Thyroid gland (tissue), 4 donors: ENCODE measurements at regions not wholly inside any gene's neighbourhood (a gene's known extent, or its start where the extent isn't known, plus 50 kb on each side); places are given as distances from the start of the nearest gene placed in this dataset.

Experiments used
- DNase-seq, 2 donors: peaks; one replicate each; pipeline ENCODE4 v3.0.0-alpha.2; 2019
- H3K27ac ChIP-seq, 3 donors: fragments of 200-600 bp; sonication (generic); 1 replicate in 2 of 3; 2 replicates in 1 of 3; pipeline ENCODE4 v1.5.1; 2016 to 2019; ENCODE audit warnings: mild to moderate bottlenecking in 1 of 3, moderate library complexity in 1 of 3
- H3K27me3 ChIP-seq: fragments of 200-600 bp; sonication (generic); one replicate; pipeline ENCODE4 v1.5.1; 2019
- H3K36me3 ChIP-seq, 2 donors: fragments of 200-600 bp; sonication (generic); one replicate each; pipeline ENCODE4 v1.5.1; 2016 to 2019
- H3K4me1 ChIP-seq, 2 donors: fragments of 200-600 bp; sonication (generic); one replicate each; pipeline ENCODE4 v1.5.1; 2017 to 2019
- H3K4me3 ChIP-seq, 3 donors: fragments of 200-600 bp; sonication (generic); replicated peaks in 1 of 3; 1 replicate in 2 of 3; 2 replicates in 1 of 3; pipeline ENCODE4 v1.5.1; 2016; ENCODE audit warnings: mild to moderate bottlenecking in 1 of 3
- H3K9me3 ChIP-seq: fragments of 200-600 bp; sonication (generic); one replicate; pipeline ENCODE4 v1.5.1; 2017
- CTCF ChIP-seq, 6 experiments: fragments of 200-600 bp in 3 of 6; fragments of 450-650 bp in 3 of 6; sonication (generic) in 3 of 6; IDR thresholded peaks; one replicate each; pipeline ENCODE4 v1.5.1; 2016 to 2019; ENCODE audit warnings: antibody characterized with exemption in 6 of 6, mild to moderate bottlenecking in 2 of 6, inconsistent platforms in 1 of 6, moderate library complexity in 1 of 6
- POLR2A ChIP-seq, 2 donors: fragments of 450-650 bp; IDR thresholded peaks; one replicate each; pipeline ENCODE4 v1.6.1; 2017; ENCODE audit warnings: antibody characterized with exemption in 2 of 2, mild to moderate bottlenecking in 2 of 2, moderate library complexity in 1 of 2
- WGBS, 2 donors: methylation state at CpG; one replicate each; pipeline ENCODE4 v1.1.5; 2017; 5-methylcytosine and 5-hydroxymethylcytosine counted together
- intact Hi-C: fragments of 100-400 bp; cut with DNase I; formaldehyde crosslinking; loops from one replicate; pipeline ENCODE4 v1.15.1; 2023

- H3K27me3 ChIP-seq: no peaks in the 10 kb centered on the region
- TF ChIP-seq POLR2A (IDR thresholded peaks at IDR 0.05) (no peak), CTCF (IDR thresholded peaks at IDR 0.05) (no peak)
- intact Hi-C loops: no loop called here
- no peaks in the 10 kb centered on the region for H3K9me3 ChIP-seq
- no peak overlapping the region for H3K27ac ChIP-seq
- H3K36me3 ChIP-seq: no peaks in the 10 kb centered on the region
- no peak overlapping the region for H3K4me3 ChIP-seq
- H3K4me1 ChIP-seq: no peaks in the 10 kb centered on the region
- no peak for DNase-seq
Measured at GRCh38 chr4:35897808-35898207, 346.5 kb downstream of the ARAP2 start.

GRCh38 chr4:35900286-35901243 lies 343.7 kb downstream of the ARAP2 start:
- H3K27ac ChIP-seq: no peak overlapping the region
- no peak for DNase-seq
- intact Hi-C loops: loop anchor here (5.0 kb wide), 1 partner anchor 1168 kb away; no protein-coding TSS in a partner anchor
- H3K4me3 ChIP-seq: no peak overlapping the region
- WGBS, 2 donors: 77 to 87% methylated on average over 10 of the region's 10 CpGs
- H3K4me1 ChIP-seq: no peaks in the 10 kb centered on the region
- TF ChIP-seq CTCF (IDR thresholded peaks at IDR 0.05) (no peak), POLR2A (IDR thresholded peaks at IDR 0.05) (no peak)
- no peaks in the 10 kb centered on the region for H3K36me3 ChIP-seq
- H3K27me3 ChIP-seq: no peaks in the 10 kb centered on the region
- no peaks in the 10 kb centered on the region for H3K9me3 ChIP-seq

GRCh38 chr4:35912174-35912573 lies 332.1 kb downstream of the ARAP2 start:
- Histone ChIP-seq H3K9me3 (no peaks in the 10 kb centered on the region), H3K27me3 (no peaks in the 10 kb centered on the region), H3K4me3 (no peak overlapping the region), H3K4me1 (peaks cover 0 to 4% of the 10 kb centered on the region in 2 donors), H3K27ac (no peak overlapping the region), H3K36me3 (no peaks in the 10 kb centered on the region)
- DNase-seq: no peak
- 87 to 92% methylated on average over 2 of the region's 2 CpGs for WGBS, 2 donors
- TF ChIP-seq CTCF (IDR thresholded peaks at IDR 0.05) (no peak), POLR2A (IDR thresholded peaks at IDR 0.05) (no peak)
- intact Hi-C loops: no loop called here

- Histone ChIP-seq H3K4me1 (peaks cover 0 to 4% of the 10 kb centered on the region in 2 donors), H3K27ac (no peak overlapping the region), H3K4me3 (no peak overlapping the region), H3K27me3 (no peaks in the 10 kb centered on the region), H3K36me3 (no peaks in the 10 kb centered on the region), H3K9me3 (no peaks in the 10 kb centered on the region)
- WGBS, 2 donors: 89 to 92% methylated on average over 1 of the region's 1 CpG
- no peak for DNase-seq
- intact Hi-C loops: no loop called here
- TF ChIP-seq CTCF (IDR thresholded peaks at IDR 0.05) (no peak), POLR2A (IDR thresholded peaks at IDR 0.05) (no peak)
Measured at GRCh38 chr4:35918491-35918977, 325.8 kb downstream of the ARAP2 start.

GRCh38 chr4:35925806-35926205 lies 318.5 kb downstream of the ARAP2 start:
- intact Hi-C loops: no loop called here
- Histone ChIP-seq H3K4me3 (no peak overlapping the region), H3K27ac (no peak overlapping the region), H3K9me3 (no peaks in the 10 kb centered on the region), H3K36me3 (no peaks in the 10 kb centered on the region), H3K4me1 (no peaks in the 10 kb centered on the region), H3K27me3 (no peaks in the 10 kb centered on the region)
- TF ChIP-seq POLR2A (IDR thresholded peaks at IDR 0.05) (no peak), CTCF (IDR thresholded peaks at IDR 0.05) (no peak)
- WGBS, 2 donors: 75 to 91% methylated on average over 3 of the region's 3 CpGs
- no peak for DNase-seq
